OCI-LY1 (cell line): ENCODE measurements at regions not wholly inside any gene's neighbourhood (a gene's known extent, or its start where the extent isn't known, plus 50 kb on each side); places are given as distances from the start of the nearest gene placed in this dataset.

Experiments
- CTCF ChIP-seq: fragments of 200-600 bp; sonication (generic), shearing (Covaris generic); IDR thresholded peaks from 2 replicates; pipeline ENCODE4 v1.5.1; 2017; ENCODE audit warnings: mild to moderate bottlenecking, antibody characterized with exemption, low read length, moderate library complexity, mixed read lengths
- EZH2 ChIP-seq: fragments of 200-600 bp; sonication (generic), shearing (Covaris generic); IDR thresholded peaks from 2 replicates; pipeline ENCODE4 v1.8.0; 2017; ENCODE audit warnings: borderline replicate concordance, mixed run types, mild to moderate bottlenecking, antibody characterized with exemption, low read length, moderate library complexity, mixed read lengths

- TF ChIP-seq CTCF (no peak), EZH2 (no peak)
Measured at GRCh38 chr9:111985315-111985714, 88.7 kb downstream of the UGCG start.
